GM12864 (cell line): ENCODE measurements at regions not wholly inside any gene's neighbourhood (a gene's known extent, or its start where the extent isn't known, plus 50 kb on each side); places are given as distances from the start of the nearest gene placed in this dataset.

ENCODE experiments used
- DNase-seq: peaks from one replicate; pipeline ENCODE4 v3.0.0-alpha.2; 2011; ENCODE audit warnings: low read depth
- H3K4me3 ChIP-seq: 2 replicates; pipeline ENCODE4 v1.5.1; 2011; ENCODE audit warnings: mild to moderate bottlenecking, low read depth, low read length, control low read depth
- CTCF ChIP-seq: IDR thresholded peaks from 2 replicates; pipeline ENCODE4 v1.5.1; 2011; ENCODE audit warnings: low read depth, mild to moderate bottlenecking, moderate library complexity, low read length, control low read depth, inconsistent platforms; ENCODE audit errors: missing control alignments

DNA sequence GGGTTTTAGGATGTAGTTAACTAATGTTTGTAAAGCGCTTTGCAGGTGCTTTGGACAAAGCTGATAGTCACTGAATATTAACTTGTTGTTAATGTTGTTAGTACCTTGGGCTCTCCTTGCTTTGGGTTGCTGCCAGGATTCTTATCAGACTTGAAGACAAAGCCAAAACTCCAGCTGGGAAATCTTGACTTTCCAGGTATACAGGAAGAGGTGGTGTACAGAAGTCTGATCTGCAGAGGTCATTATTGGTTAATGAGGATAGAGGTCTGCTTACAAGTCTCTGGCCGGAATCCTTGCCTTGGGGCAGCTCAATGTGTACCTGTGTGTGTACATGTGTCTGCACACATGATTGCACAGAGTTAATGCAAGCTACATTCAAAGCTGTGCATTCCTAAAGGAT is 96.0 kb upstream of the POU3F1 start:
- no peak for TF ChIP-seq CTCF
- H3K4me3 ChIP-seq: no peak overlapping the region
- no peak for DNase-seq

DNA sequence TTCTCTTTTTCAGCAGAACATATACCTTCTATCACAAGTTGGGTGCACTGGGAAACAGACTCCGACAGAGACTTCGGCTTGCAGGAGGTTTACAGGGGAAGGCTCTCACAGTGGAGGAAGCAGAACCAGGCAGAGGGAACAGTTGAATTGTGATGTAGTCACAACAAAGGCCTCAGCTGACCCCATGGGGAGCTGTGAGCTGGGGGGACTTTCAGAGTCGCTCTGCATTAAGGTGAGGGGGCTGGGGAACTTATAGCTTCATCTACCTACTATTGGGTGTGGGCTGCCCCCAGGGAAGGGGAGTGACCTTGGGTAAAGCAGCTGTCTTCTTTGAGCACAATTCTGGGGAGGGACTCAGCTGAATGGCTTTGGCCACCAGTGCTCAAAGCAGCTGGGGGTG is 94.9 kb upstream of the POU3F1 start:
- DNase-seq: no peak
- TF ChIP-seq CTCF: no peak
- no peak overlapping the region for H3K4me3 ChIP-seq

- no peak for TF ChIP-seq CTCF
- DNase-seq: no peak
- H3K4me3 ChIP-seq: no peak overlapping the region
Measured at GRCh38 chr1:38139738-38140487, 93.3 kb upstream of the POU3F1 start.

- DNase-seq: no peak
- no peak for TF ChIP-seq CTCF
- H3K4me3 ChIP-seq: no peak overlapping the region
Measured at GRCh38 chr1:38138498-38139233, 92.1 kb upstream of the POU3F1 start.

DNA sequence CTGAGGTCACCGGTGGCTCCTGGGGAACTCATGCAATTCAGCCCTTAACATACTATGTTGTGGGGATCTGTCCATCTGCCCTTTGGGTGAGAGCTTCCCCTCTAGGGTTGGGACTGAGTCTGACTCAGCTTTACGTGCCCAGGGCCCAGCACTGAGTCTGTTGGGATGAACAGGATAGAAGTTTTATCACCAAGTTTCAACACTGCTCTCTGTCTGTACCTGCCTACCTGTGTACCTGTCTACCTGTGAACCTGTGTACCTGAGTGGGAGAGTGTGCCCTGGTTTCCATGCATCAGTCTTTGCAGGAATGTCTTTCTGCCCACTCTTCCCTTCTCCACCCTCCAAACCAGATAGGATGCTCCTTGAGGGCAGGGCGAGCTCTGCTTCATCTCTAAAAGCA is 90.6 kb upstream of the POU3F1 start:
- TF ChIP-seq CTCF: no peak

DNA sequence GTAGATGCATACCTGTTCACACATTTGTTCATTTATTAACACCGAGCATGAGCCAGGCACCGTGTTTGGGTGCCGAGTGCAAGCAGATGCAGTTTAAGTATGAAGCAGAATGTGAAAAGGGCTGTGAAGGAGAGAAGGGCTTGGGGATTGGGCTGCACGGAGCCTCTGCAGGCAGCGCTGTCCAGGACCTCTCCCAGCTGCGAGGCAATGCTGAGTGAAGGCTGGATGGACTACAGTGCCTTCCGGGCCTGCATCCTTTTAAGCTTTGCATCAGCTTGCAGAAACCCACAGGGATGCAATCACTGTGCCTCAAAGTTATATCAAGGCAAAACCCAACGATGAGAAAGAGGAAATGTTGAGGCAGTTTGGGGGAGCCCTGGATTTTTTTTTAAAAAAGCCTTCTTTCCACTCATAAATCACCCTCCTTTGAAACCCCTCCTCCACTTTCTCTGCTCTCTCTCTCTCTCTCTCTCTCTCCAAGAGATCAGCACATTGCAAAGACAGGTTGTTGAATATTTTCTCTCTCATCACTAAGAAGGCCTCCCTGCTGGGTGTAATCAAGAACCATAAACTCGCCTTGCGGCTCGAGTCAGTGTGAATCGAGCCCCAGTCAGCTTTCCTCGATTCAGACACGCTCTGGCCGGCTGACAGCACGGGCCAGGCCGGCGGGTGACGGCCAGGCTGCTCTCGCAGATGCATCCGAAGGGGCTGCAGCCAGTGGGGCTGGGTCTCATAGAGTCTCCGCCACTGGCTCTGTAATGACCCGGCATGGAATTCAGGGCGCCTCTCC is 89.2 kb upstream of the POU3F1 start:
- DNase-seq: no peak
- TF ChIP-seq CTCF: no peak
- H3K4me3 ChIP-seq: no peak overlapping the region

More for the DNA sequence above, 90.6 kb upstream of the POU3F1 start:
- no peak for DNase-seq
- H3K4me3 ChIP-seq: no peak overlapping the region
